B cell (primary cell): ENCODE measurements at regions not wholly inside any gene's neighbourhood (a gene's known extent, or its start where the extent isn't known, plus 50 kb on each side); places are given as distances from the start of the nearest gene placed in this dataset.

Source experiments
- EZH2 ChIP-seq: IDR thresholded peaks from 2 replicates; pipeline ENCODE4 v1.6.1; 2012; ENCODE audit warnings: borderline replicate concordance, low read depth, mild to moderate bottlenecking, moderate library complexity, low read length; ENCODE audit not compliant: insufficient read depth, poor library complexity, severe bottlenecking
- TF ChIP-seq, protein P1 (sequence below): fragments of 200-600 bp; IDR thresholded peaks from one replicate; pipeline ENCODE4 v1.8.0; 2022; ENCODE audit warnings: antibody characterized with exemption, mild to moderate bottlenecking

DNA sequence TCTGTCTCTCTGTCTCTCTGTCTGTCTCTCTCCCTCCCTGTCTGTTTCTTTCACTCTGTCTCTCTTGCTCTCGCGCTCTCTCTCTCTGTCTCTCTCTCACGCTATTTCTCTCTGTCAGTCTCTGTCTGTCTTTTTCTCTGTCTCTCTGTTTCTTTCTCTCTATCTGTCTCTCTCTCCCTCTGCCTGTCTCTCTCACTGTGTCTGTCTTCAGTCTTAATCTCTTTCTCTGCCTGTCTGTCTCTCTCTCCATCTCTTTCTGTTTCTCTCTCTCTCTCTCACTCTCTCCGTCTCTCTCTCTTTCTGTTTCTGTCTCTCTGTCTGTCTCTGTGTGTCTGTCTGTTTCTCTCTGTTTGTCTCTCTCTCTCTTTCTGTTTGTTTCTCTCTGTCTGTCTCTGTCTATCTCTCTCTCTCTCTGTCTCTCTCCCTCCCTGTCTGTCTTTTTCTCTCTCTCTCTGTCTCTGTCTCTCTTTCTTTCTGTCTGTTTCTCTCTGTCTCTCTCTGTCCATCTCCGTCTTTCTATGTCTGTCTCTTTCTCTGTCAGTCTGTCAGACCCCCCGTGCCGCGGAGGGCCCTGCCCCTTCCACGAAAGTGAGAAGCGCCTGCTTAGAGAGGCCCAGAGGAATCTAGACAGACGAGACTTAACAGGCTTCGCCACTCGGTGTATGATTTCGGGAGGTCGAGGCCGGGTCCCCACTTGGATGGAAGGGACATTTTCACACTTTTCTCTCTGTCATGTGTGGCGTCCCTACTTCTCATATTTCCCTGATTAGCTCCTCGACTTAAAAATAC is 346.3 kb upstream of the DEFB115 start:
- TF ChIP-seq, protein P1, sequence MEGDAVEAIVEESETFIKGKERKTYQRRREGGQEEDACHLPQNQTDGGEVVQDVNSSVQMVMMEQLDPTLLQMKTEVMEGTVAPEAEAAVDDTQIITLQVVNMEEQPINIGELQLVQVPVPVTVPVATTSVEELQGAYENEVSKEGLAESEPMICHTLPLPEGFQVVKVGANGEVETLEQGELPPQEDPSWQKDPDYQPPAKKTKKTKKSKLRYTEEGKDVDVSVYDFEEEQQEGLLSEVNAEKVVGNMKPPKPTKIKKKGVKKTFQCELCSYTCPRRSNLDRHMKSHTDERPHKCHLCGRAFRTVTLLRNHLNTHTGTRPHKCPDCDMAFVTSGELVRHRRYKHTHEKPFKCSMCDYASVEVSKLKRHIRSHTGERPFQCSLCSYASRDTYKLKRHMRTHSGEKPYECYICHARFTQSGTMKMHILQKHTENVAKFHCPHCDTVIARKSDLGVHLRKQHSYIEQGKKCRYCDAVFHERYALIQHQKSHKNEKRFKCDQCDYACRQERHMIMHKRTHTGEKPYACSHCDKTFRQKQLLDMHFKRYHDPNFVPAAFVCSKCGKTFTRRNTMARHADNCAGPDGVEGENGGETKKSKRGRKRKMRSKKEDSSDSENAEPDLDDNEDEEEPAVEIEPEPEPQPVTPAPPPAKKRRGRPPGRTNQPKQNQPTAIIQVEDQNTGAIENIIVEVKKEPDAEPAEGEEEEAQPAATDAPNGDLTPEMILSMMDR = no peak
- no peak for TF ChIP-seq EZH2
